Ovary (tissue), 7 donors: ENCODE measurements at regions not wholly inside any gene's neighbourhood (a gene's known extent, or its start where the extent isn't known, plus 50 kb on each side); places are given as distances from the start of the nearest gene placed in this dataset.
"Not testable (repeated sequence)": the region's sequence is repeated elsewhere in the genome, so short reads cannot be mapped to it uniquely, and the experiment has no call there.

Experiments
- DNase-seq, 5 donors: peaks; one replicate each; pipeline ENCODE4 v3.0.0-alpha.2; 2019 to 2020
- H3K27ac ChIP-seq, 2 donors: fragments of 200-600 bp; one replicate each; pipeline versions ENCODE4 v1.5.1 to v1.8.0; 2019 to 2022
- H3K27me3 ChIP-seq: fragments of 200-600 bp; one replicate; pipeline ENCODE4 v1.8.0; 2022
- H3K36me3 ChIP-seq: fragments of 200-600 bp; sonication (generic); one replicate; pipeline ENCODE4 v1.5.1; 2019
- H3K4me1 ChIP-seq: one replicate; pipeline ENCODE4 v1.8.1; 2013; ENCODE audit warnings: mild to moderate bottlenecking, moderate library complexity; ENCODE audit not compliant: insufficient read depth
- H3K4me3 ChIP-seq: fragments of 200-600 bp; sonication (generic); one replicate; pipeline ENCODE4 v1.5.1; 2017
- H3K9me3 ChIP-seq, 2 donors: fragments of 200-600 bp in 1 of 2; sonication (generic) in 1 of 2; one replicate each; pipeline versions ENCODE4 v1.5.1 to v1.8.1; 2013 to 2019; ENCODE audit warnings: mild to moderate bottlenecking in 1 of 2, moderate library complexity in 1 of 2
- CTCF ChIP-seq, 3 donors: fragments of 450-650 bp in 2 of 3; fragments of 200-600 bp in 1 of 3; IDR thresholded peaks; one replicate each; pipeline versions ENCODE4 v1.5.1 to v1.8.0; 2016 to 2022; ENCODE audit warnings: antibody characterized with exemption in 3 of 3, mild to moderate bottlenecking in 1 of 3
- EP300 ChIP-seq: sonication (generic); formaldehyde crosslinking; IDR thresholded peaks from one replicate; pipeline ENCODE4 v1.6.1; 2017; ENCODE audit warnings: antibody characterized with exemption
- POLR2A ChIP-seq: fragments of 450-650 bp; IDR thresholded peaks from one replicate; pipeline ENCODE4 v1.6.1; 2017; ENCODE audit warnings: antibody characterized with exemption, mild to moderate bottlenecking, moderate library complexity
- WGBS, 3 donors: extraction: QIAGEN DNeasy Blood & Tissue Kit in 1 of 3; methylation state at CpG; one replicate each; pipeline versions ENCODE4 v1.1.5 to v1.1.7; 2013 to 2017; 5-methylcytosine and 5-hydroxymethylcytosine counted together
- intact Hi-C, 4 donors: fragments of 100-400 bp; cut with DNase I; formaldehyde crosslinking; loops; one replicate each; pipeline versions ENCODE4 v1.11.0 to v1.15.1; 2022 to 2023
- donor health status: DM: no; HTN: no; CAD: no; lungs with moderate emphysema.
- donor health status: DM: no; HTN: no; CAD: no.
- donor health status: Bipolar disorder and iron deficiency.
- donor health status: DM: no; HTN: no; CAD: no.
- donor health status: DM: yes; HTN: yes; CAD: no.

- no peak for DNase-seq
- Histone ChIP-seq H3K36me3 (no peaks in the 10 kb centered on the region), H3K9me3 (no peaks in the 10 kb centered on the region), H3K4me3 (no peak overlapping the region), H3K27me3 (no peaks in the 10 kb centered on the region), H3K4me1 (no peaks in the 10 kb centered on the region), H3K27ac (no peak overlapping the region)
- no peak for TF ChIP-seq CTCF (IDR thresholded peaks at IDR 0.05)
- no peak for TF ChIP-seq EP300
- no peak for TF ChIP-seq POLR2A
- intact Hi-C loops: no loop called here
- WGBS, 3 donors: 76 to 93% (median 85%) methylated on average over 1 of the region's 1 CpG
Measured at GRCh38 chr5:16987776-16988175, 51.7 kb upstream of the MYO10 start.

- WGBS, 3 donors: 95 to 97% (median 95%) methylated on average over 40 to 43 of the region's 43 CpGs
- DNase-seq, H3K36me3 ChIP-seq, H3K9me3 ChIP-seq, H3K27me3 ChIP-seq, H3K27ac ChIP-seq, H3K4me3 ChIP-seq, intact Hi-C loops, H3K4me1 ChIP-seq: not testable (repeated sequence)
Measured at GRCh38 chr5:16990817-16991520, 54.9 kb upstream of the MYO10 start.

GRCh38 chr5:16992006-16992405 is 55.9 kb upstream of the MYO10 start:
- no peak for TF ChIP-seq CTCF (IDR thresholded peaks at IDR 0.05)
- TF ChIP-seq EP300: no peak
- TF ChIP-seq POLR2A: no peak
- no peaks in the 10 kb centered on the region for H3K27me3 ChIP-seq
- H3K9me3 ChIP-seq: no peaks in the 10 kb centered on the region
- H3K4me3 ChIP-seq: no peak overlapping the region
- H3K4me1 ChIP-seq: no peaks in the 10 kb centered on the region
- no peak overlapping the region for H3K27ac ChIP-seq
- WGBS, 3 donors: 93 to 95% (median 95%) methylated on average over 2 of the region's 2 CpGs
- no peaks in the 10 kb centered on the region for H3K36me3 ChIP-seq
- DNase-seq: no peak
- intact Hi-C loops: no loop called here

GRCh38 chr5:16992444-16992843 is 56.4 kb upstream of the MYO10 start:
- no peak overlapping the region for H3K4me3 ChIP-seq
- no peak for TF ChIP-seq POLR2A
- no peak for TF ChIP-seq EP300
- no peak for TF ChIP-seq CTCF (IDR thresholded peaks at IDR 0.05)
- DNase-seq: no peak
- H3K27me3 ChIP-seq: no peaks in the 10 kb centered on the region
- no peaks in the 10 kb centered on the region for H3K9me3 ChIP-seq
- no peaks in the 10 kb centered on the region for H3K4me1 ChIP-seq
- H3K36me3 ChIP-seq: no peaks in the 10 kb centered on the region
- intact Hi-C loops: no loop called here
- 76 to 80% (median 77%) methylated on average over 5 of the region's 5 CpGs for WGBS, 3 donors
- no peak overlapping the region for H3K27ac ChIP-seq

GRCh38 chr5:16994565-16994964 is 58.5 kb upstream of the MYO10 start:
- H3K4me1 ChIP-seq: no peaks in the 10 kb centered on the region
- no peak overlapping the region for H3K27ac ChIP-seq
- intact Hi-C loops: no loop called here
- WGBS, 3 donors: 38 to 54% (median 49%) methylated on average over 3 of the region's 3 CpGs
- no peak for DNase-seq
- no peaks in the 10 kb centered on the region for H3K36me3 ChIP-seq
- TF ChIP-seq POLR2A: no peak
- no peak for TF ChIP-seq EP300
- TF ChIP-seq CTCF (IDR thresholded peaks at IDR 0.05): no peak
- H3K4me3 ChIP-seq: no peak overlapping the region
- no peaks in the 10 kb centered on the region for H3K9me3 ChIP-seq
- no peaks in the 10 kb centered on the region for H3K27me3 ChIP-seq
